ENCODE measurements at regions not wholly inside any gene's neighbourhood (a gene's known extent, or its start where the extent isn't known, plus 50 kb on each side); places are given as distances from the start of the nearest gene placed in this dataset.

DNA sequence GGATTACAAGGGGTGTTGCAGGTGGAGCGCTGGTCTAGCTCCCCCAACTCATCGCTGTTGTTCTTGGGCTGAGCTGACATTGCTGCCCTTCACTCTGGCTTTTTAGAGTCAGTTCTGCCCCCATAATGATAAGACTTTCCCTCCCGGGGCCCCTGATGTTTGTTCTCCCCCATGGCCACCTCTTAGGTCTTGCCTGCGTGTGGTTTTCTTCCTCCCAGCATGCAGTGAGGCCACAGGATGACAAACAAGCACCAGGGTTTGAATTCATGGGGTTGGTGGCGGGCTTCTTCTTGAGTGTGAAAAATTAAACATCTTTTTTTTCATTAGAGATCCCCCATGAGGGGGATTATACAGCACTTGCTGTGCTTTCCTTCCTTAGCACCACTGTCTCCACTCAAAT lies 74.1 kb downstream of the CTAGE1 start:
- H3K27ac ChIP-seq (ENCODE audit: low read depth, low read length), result no peak overlapping the region
- H3K9ac ChIP-seq (ENCODE audit: low read length), result no peak overlapping the region
- H3K27me3 ChIP-seq (ENCODE audit: control insufficient read depth, insufficient read depth, low read length), result no peaks in the 10 kb centered on the region
- no peaks in the 10 kb centered on the region for H3K36me3 ChIP-seq (ENCODE audit: control insufficient read depth, insufficient read depth, low read length)
- no peak overlapping the region for H3K4me3 ChIP-seq (ENCODE audit: low read length)
- no peaks in the 10 kb centered on the region for H3K4me1 ChIP-seq (ENCODE audit: control insufficient read depth, insufficient read depth, low read length)

DNA sequence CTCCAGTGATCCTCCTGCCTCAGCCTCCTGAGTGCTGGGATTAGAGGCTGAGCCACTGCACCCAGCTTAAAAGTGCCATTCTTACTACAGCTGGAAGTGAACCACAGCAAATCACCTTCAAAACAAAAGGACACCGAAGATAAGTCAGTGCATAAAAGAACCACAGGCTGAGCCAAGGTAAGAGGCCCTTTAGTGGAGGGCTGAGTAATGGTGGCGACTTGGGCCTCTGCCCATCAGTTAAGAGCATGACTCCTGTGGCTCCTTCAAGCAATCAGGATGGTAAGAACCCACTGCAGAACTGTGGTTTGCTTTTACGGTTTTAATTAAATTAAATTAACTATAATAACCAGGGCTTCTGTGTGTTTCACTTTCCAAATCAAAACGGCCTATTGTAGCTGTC lies 75.1 kb downstream of the CTAGE1 start:
- H3K9ac ChIP-seq (ENCODE audit: low read length), result no peak overlapping the region
- no peaks in the 10 kb centered on the region for H3K36me3 ChIP-seq (ENCODE audit: control insufficient read depth, insufficient read depth, low read length)
- H3K27me3 ChIP-seq (ENCODE audit: control insufficient read depth, insufficient read depth, low read length), result no peaks in the 10 kb centered on the region
- H3K4me1 ChIP-seq (ENCODE audit: control insufficient read depth, insufficient read depth, low read length), result no peaks in the 10 kb centered on the region
- no peak overlapping the region for H3K27ac ChIP-seq (ENCODE audit: low read depth, low read length)
- no peak overlapping the region for H3K4me3 ChIP-seq (ENCODE audit: low read length)

DNA sequence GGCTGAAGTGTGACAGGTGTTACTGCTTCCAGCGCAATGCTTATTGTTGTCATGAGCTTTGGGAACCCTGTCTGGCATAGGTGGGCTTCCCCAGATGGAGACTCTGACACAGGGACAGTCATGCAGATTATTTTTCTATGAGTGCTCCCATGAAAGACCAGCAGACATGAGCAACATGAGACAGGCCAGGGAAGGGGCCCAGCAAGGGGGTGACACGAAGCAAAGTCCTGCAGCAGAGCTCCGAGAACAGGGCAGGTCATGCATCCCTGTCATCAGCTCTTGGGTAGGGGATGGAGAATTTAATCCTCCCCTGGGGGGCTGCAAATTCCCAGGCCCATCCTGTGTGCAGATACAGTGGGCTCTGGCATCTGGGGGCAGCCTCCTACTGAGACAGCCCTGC lies 77.4 kb downstream of the CTAGE1 start:
- Histone ChIP-seq H3K27me3 (ENCODE audit: control insufficient read depth, insufficient read depth, low read length) (no peaks in the 10 kb centered on the region), H3K4me1 (ENCODE audit: control insufficient read depth, insufficient read depth, low read length) (no peaks in the 10 kb centered on the region), H3K9ac (ENCODE audit: low read length) (no peak overlapping the region), H3K27ac (ENCODE audit: low read depth, low read length) (no peak overlapping the region), H3K4me3 (ENCODE audit: low read length) (no peak overlapping the region), H3K36me3 (ENCODE audit: control insufficient read depth, insufficient read depth, low read length) (no peaks in the 10 kb centered on the region)

DNA sequence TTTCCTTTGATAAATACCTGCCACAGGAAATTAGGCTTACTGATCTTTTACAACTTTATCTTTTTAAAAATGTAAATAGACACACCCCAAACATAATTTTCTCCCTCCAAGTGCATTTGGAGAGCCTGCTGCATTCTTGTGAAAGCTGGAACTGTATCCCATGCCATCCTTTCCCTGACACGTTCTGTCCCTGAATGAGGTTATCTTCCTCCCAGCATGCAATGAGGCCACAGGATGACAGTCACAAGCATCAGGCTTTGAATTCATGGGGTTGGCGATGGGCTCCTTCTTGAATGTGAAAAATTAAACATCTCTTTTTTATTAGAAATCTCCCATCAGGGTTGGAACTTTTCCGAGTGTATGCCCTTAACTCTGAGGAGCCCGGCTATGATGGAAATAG lies 77.8 kb downstream of the CTAGE1 start:
- Histone ChIP-seq H3K27ac (ENCODE audit: low read depth, low read length) (no peak overlapping the region), H3K4me1 (ENCODE audit: control insufficient read depth, insufficient read depth, low read length) (no peaks in the 10 kb centered on the region), H3K36me3 (ENCODE audit: control insufficient read depth, insufficient read depth, low read length) (no peaks in the 10 kb centered on the region), H3K4me3 (ENCODE audit: low read length) (no peak overlapping the region), H3K27me3 (ENCODE audit: control insufficient read depth, insufficient read depth, low read length) (no peaks in the 10 kb centered on the region), H3K9ac (ENCODE audit: low read length) (no peak overlapping the region)

DNA sequence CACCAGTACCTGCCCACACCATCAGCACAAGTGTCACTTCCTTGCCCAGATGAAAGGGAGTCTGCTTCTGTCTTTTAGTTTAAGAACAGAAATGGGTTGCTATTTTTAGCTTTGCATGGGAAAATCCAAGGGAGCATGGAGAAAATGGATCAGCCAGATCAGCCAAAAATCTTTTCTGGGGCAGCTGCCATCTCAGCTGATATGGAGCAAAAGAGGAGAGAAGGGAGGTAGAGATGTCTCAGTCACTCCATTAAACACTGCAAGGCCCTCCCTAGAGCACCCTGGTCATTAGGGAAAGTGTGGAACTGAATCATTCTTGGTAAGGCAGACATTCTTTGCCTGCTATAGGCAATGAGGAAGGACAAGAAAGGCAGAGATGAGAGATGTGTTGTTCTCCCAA lies 79.9 kb downstream of the CTAGE1 start:
- Histone ChIP-seq H3K36me3 (ENCODE audit: control insufficient read depth, insufficient read depth, low read length) (no peaks in the 10 kb centered on the region), H3K9ac (ENCODE audit: low read length) (no peak overlapping the region), H3K27ac (ENCODE audit: low read depth, low read length) (no peak overlapping the region), H3K4me3 (ENCODE audit: low read length) (no peak overlapping the region), H3K4me1 (ENCODE audit: control insufficient read depth, insufficient read depth, low read length) (no peaks in the 10 kb centered on the region), H3K27me3 (ENCODE audit: control insufficient read depth, insufficient read depth, low read length) (no peaks in the 10 kb centered on the region)

DNA sequence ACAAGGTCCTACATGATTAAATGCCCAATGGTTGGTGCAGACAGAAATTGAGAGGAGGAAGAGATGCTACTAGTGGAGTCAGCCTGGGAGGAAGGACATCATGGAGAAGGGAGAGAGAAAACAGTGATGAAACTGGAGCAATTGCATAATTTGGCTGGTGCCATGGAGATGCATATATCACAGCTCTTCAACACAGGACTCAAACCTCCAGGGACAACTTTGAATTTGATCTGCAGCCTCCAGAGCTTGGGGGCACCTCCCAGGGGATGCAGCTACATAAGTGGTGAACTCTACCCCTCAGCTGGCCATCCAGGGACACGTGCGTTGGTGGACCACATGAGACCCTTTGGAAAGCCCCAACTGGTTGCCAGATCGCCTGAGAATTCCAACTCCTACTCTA lies 80.4 kb downstream of the CTAGE1 start:
- Histone ChIP-seq H3K27me3 (ENCODE audit: control insufficient read depth, insufficient read depth, low read length) (no peaks in the 10 kb centered on the region), H3K9ac (ENCODE audit: low read length) (no peak overlapping the region), H3K4me1 (ENCODE audit: control insufficient read depth, insufficient read depth, low read length) (no peaks in the 10 kb centered on the region), H3K4me3 (ENCODE audit: low read length) (no peak overlapping the region), H3K27ac (ENCODE audit: low read depth, low read length) (no peak overlapping the region), H3K36me3 (ENCODE audit: control insufficient read depth, insufficient read depth, low read length) (no peaks in the 10 kb centered on the region)

DNA sequence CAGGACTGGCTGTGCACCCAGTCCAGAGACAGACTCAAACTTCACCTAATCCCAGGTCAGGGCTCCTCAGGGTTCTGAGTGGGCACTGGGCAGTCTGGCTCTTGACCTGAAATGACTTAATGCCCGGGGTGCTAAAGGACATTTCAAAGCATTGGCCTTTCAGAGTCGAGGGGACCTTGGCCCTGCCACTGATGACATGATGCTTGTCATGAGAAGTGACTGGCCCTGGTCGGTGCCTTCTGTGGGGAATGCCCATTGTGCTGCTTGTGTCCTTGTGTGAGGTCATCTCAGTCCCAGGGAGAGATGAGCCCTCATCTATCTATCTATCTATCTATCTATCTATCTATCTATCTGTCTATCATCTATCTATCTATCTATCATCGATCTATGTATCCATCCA lies 81.3 kb downstream of the CTAGE1 start:
- no peaks in the 10 kb centered on the region for H3K4me1 ChIP-seq (ENCODE audit: control insufficient read depth, insufficient read depth, low read length)
- no peak overlapping the region for H3K4me3 ChIP-seq (ENCODE audit: low read length)
- no peaks in the 10 kb centered on the region for H3K27me3 ChIP-seq (ENCODE audit: control insufficient read depth, insufficient read depth, low read length)
- H3K9ac ChIP-seq (ENCODE audit: low read length), result no peak overlapping the region
- H3K27ac ChIP-seq (ENCODE audit: low read depth, low read length), result no peak overlapping the region
- no peaks in the 10 kb centered on the region for H3K36me3 ChIP-seq (ENCODE audit: control insufficient read depth, insufficient read depth, low read length)

DNA sequence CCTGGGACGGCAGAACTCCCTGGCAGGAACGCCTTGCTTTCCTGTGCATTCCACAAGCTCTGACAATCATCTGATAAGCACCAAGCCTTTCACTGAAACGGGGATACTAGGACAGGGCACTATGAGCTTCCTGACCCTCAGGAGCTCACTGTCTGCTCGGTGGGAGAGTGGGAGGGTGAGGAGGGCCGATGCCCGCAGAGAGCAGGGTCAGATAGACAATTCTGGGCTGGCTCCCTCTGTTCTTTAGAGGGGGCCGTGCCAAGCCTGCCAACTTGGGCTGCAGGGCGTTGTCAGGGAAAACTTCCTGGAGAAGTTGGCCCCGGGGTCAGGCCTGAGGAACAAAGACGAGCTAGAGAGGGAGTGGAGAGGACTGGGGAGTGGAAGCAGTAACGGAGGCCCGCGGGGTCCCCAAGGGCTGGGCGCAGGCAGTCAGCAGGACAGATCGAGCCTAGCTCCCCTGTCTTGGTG lies 82.0 kb downstream of the CTAGE1 start:
- Histone ChIP-seq H3K27ac (ENCODE audit: low read depth, low read length) (no peak overlapping the region), H3K4me1 (ENCODE audit: control insufficient read depth, insufficient read depth, low read length) (no peaks in the 10 kb centered on the region), H3K27me3 (ENCODE audit: control insufficient read depth, insufficient read depth, low read length) (no peaks in the 10 kb centered on the region), H3K36me3 (ENCODE audit: control insufficient read depth, insufficient read depth, low read length) (no peaks in the 10 kb centered on the region), H3K4me3 (ENCODE audit: low read length) (peak overlapping the region; percentile 22), H3K9ac (ENCODE audit: low read length) (no peak overlapping the region)

DNA sequence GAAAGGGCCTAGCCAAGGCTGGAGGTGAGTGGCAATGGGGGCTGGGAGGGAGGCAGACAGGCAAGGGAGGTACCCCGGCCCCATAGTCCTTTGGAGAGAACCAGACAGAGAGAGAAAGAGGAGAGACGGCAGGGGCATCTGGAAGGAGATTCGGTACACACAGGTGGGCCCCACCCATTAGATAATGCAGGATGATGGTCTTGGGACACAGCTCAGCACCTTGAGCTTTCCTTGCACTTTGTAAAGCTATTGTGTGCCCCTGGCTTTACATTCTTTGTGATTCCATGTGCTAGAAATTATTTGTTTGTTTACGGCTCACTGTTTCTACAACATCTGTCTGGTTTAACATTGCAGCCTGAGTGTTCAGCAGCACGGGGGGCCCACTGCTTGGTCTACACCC lies 83.1 kb downstream of the CTAGE1 start:
- Histone ChIP-seq H3K36me3 (ENCODE audit: control insufficient read depth, insufficient read depth, low read length) (no peaks in the 10 kb centered on the region), H3K9ac (ENCODE audit: low read length) (no peak overlapping the region), H3K27ac (ENCODE audit: low read depth, low read length) (no peak overlapping the region), H3K4me1 (ENCODE audit: control insufficient read depth, insufficient read depth, low read length) (no peaks in the 10 kb centered on the region), H3K4me3 (ENCODE audit: low read length) (no peak overlapping the region), H3K27me3 (ENCODE audit: control insufficient read depth, insufficient read depth, low read length) (no peaks in the 10 kb centered on the region)

DNA sequence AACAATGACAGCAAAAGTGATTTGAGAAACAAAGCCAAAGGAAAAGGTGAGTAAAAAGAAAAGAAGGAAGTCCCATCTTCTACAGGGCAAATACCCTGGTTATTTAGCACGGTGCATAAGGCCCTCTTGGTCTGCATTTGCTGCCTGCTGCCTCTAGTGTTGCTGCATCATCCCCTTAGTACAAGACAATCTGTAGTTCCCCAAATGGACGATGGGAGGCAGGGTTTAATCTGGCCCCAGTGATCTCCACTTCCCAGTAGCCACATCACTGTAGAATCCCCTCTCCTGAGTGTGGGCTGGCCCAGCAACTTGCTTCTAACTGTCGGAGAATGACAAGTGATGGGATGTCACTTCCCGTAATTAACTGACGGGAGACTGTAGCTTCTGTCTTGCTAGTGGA lies 85.1 kb downstream of the CTAGE1 start:
- Histone ChIP-seq H3K4me1 (ENCODE audit: control insufficient read depth, insufficient read depth, low read length) (no peaks in the 10 kb centered on the region), H3K9ac (ENCODE audit: low read length) (no peak overlapping the region), H3K27me3 (ENCODE audit: control insufficient read depth, insufficient read depth, low read length) (no peaks in the 10 kb centered on the region), H3K4me3 (ENCODE audit: low read length) (no peak overlapping the region), H3K27ac (ENCODE audit: low read depth, low read length) (no peak overlapping the region), H3K36me3 (ENCODE audit: control insufficient read depth, insufficient read depth, low read length) (no peaks in the 10 kb centered on the region)

DNA sequence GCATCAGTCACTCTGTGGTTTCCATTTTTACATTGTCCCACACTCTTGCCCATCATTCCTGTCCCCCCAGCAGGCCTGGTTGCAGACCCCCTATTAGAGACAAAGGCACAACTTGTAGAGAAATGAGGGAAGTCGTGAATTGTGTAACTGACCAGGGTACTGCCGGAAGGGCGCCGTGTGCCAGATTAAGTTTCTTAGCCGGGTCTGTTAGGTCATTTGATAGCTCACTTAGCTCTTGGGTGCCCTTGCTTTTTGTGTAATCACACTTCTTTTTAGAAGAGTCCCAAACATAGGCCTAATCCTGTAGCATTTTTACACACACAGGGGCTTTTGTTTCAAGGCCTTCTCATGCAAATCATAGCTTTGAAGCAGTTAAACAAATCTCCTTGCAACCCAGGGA lies 87.2 kb downstream of the CTAGE1 start:
- H3K27ac ChIP-seq (ENCODE audit: low read depth, low read length), result no peak overlapping the region
- H3K27me3 ChIP-seq (ENCODE audit: control insufficient read depth, insufficient read depth, low read length), result no peaks in the 10 kb centered on the region
- H3K36me3 ChIP-seq (ENCODE audit: control insufficient read depth, insufficient read depth, low read length), result no peaks in the 10 kb centered on the region

DNA sequence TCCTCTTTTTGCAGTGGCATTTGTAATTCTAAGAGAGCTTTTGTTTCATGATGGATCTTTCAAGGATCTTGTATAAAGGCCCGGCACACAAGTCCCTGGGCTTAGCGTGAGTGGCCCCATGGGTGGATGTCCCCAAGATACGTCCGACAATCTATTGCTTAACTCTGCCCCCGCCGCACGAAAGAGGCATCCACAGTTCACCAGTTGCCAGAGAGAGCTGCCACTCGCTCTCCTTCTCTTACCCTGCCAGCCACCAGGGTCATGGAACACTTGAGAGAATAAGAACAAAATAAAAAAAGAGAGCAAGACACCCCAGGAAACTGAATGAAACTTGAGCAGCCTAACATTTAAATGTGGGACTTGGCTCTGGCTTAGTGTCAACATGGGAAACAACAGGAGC lies 92.3 kb downstream of the CTAGE1 start:
- Histone ChIP-seq H3K4me3 (ENCODE audit: low read length) (no peak overlapping the region), H3K9ac (ENCODE audit: low read length) (no peak overlapping the region), H3K27ac (ENCODE audit: low read depth, low read length) (no peak overlapping the region), H3K36me3 (ENCODE audit: control insufficient read depth, insufficient read depth, low read length) (no peaks in the 10 kb centered on the region), H3K27me3 (ENCODE audit: control insufficient read depth, insufficient read depth, low read length) (no peaks in the 10 kb centered on the region), H3K4me1 (ENCODE audit: control insufficient read depth, insufficient read depth, low read length) (no peaks in the 10 kb centered on the region)

More for the DNA sequence above, 87.2 kb downstream of the CTAGE1 start:
- H3K9ac ChIP-seq (ENCODE audit: low read length), result no peak overlapping the region
- no peak overlapping the region for H3K4me3 ChIP-seq (ENCODE audit: low read length)
- H3K4me1 ChIP-seq (ENCODE audit: control insufficient read depth, insufficient read depth, low read length), result no peaks in the 10 kb centered on the region

DNA sequence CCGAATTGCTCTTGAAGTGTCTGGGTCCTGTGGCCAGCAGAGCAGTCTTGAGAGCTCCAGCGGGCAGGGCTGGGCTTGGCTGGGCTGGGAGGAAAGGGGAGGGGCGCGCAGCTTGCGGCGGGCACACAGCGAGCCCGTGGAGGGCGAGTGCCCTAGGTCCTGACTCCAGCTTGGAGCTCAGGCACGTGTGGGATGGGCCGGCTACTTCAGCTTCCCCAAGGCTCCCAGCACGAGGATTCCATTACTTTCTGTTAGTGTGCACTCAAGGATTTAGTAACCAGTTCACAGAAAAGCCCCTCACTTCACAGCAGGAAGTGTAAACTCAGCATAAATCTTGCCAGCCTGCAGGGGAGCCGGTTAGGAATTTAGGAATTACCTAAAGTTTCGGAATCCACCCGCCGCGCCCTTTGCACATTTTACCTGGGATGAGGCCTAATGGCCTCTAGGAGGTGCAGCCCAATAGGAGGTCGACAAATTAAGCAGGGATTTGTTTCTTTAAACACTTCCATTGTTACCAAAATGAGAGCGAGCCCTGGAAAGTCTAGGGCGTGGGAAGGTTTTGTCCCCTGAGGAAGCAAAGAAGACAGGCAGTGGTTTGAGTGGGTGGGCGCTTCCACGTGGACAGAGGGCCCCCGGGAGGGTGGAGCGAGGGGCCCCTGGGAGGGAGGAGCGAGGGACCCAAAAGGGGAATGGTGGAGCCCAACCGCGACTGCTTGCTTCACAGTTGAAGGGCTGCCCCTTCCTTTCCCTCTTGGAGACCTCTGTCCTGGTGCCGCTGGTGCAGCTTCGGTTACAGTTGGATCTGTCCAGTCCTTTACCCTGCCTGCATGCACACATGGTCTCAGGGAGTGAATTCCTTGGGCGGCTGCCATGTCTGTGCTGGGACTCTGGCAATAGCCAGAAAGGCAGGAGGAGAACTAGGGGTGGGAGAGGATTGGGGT lies 93.3 kb downstream of the CTAGE1 start:
- no peak overlapping the region for H3K27ac ChIP-seq (ENCODE audit: low read depth, low read length)
- H3K4me1 ChIP-seq (ENCODE audit: control insufficient read depth, insufficient read depth, low read length), result no peaks in the 10 kb centered on the region
- H3K36me3 ChIP-seq (ENCODE audit: control insufficient read depth, insufficient read depth, low read length), result no peaks in the 10 kb centered on the region
- no peak overlapping the region for H3K9ac ChIP-seq (ENCODE audit: low read length)
- no peak overlapping the region for H3K4me3 ChIP-seq (ENCODE audit: low read length)
- H3K27me3 ChIP-seq (ENCODE audit: control insufficient read depth, insufficient read depth, low read length), result no peaks in the 10 kb centered on the region
